ENCODE measurements at regions not wholly inside any gene's neighbourhood (a gene's known extent, or its start where the extent isn't known, plus 50 kb on each side); places are given as distances from the start of the nearest gene placed in this dataset.

DNA sequence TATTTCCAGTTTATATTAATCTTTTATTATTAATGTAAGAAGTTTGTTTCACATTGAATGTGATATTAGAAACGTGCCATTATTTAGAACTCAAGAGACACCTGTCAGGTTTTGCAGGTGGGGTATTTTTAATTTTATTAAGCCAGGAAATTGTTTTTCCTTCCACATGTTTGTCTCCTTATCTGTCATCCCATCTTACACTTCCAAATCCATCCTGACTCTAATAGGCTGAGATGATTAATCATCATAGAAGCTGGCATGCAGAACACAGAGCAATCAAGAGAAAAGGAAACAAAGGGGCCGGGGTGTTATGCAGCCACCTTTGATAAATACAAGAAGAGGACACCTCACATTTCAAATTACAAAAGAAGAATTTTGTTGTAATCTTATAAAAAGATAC, 506.5 kb downstream of the ISL1 start:
- no peak overlapping the region for H3K4me3 ChIP-seq

DNA sequence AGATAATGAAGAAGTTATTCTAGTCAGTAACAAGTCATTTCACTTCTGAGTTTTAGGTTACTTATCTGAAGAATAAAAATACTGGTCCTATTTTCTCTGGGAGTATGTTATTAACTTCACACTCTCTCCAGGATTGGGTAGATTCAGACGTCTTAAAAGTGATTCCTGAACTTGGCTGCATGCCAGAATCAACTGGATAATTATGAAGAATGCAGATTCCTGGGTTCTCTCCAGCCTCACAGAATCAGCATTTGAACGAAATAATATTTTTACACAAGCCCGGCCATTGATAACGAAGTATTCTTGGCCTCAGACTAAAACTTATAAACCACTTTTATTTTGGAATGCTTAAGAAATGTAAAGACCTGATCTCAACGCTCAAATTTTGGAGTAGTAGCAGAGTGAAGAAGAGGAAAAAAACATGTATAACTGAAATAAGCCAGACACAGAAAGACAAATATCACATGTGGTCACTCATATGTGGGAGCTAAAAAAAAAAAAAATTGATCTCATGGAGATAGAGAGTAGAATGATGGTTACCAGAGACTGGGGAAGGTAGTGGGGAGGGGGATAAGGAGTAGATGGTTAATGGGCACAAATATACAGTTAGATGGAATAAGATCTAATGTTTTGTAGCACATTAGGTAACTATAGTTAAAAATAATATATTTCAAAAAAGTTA, 507.3 kb downstream of the ISL1 start:
- no peak overlapping the region for H3K4me3 ChIP-seq
- H3K36me3 ChIP-seq, result no peaks in the 10 kb centered on the region
- no peak for DNase-seq
- no peaks in the 10 kb centered on the region for H3K27me3 ChIP-seq
- H3K9me3 ChIP-seq, result no peaks in the 10 kb centered on the region

More for the DNA sequence above, 506.5 kb downstream of the ISL1 start:
- no peaks in the 10 kb centered on the region for H3K27me3 ChIP-seq
- H3K9me3 ChIP-seq, result no peaks in the 10 kb centered on the region
- no peaks in the 10 kb centered on the region for H3K36me3 ChIP-seq
- DNase-seq, result no peak

DNA sequence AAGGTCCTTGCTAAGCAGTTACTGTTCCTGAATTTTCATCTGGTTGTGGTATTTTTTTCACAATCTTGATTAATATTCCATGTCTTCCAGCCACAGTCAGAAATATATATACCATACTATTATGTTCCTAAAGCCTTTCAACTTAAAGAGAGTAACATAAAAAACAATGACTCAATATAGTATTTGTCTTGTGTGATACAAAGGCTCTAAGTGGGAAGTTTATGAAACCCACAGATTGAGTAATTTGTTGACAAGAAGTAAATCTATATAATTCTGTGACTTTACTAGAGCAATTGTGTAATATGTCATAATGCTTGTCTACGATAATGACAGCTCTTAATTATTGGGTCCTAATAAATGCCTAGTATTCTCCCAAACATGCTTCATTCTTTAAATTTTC, 509.4 kb downstream of the ISL1 start:
- Histone ChIP-seq H3K4me3 (no peak overlapping the region), H3K9me3 (no peaks in the 10 kb centered on the region), H3K27me3 (no peaks in the 10 kb centered on the region), H3K36me3 (no peaks in the 10 kb centered on the region)
- DNase-seq, result no peak

DNA sequence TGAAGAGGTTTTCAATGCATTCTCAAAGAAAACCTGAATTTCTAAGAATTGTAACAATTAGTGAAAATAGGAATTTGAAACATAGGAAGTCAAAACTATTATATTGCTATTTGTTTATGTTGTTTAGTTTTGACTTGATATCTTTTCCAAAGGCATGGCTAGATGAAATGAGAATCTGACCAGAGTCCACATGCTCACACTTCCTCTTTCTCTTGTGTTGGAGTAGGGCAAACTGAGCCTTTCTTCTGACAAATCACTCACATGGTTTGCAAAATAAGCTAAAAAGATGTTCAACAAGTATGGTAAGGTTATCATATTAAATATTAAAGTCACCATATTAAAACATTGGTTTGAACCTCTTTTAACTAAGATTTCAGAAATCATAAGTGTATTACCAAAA, 512.6 kb downstream of the ISL1 start:
- no peaks in the 10 kb centered on the region for H3K36me3 ChIP-seq
- no peaks in the 10 kb centered on the region for H3K27me3 ChIP-seq
- no peak for DNase-seq
- no peak overlapping the region for H3K4me3 ChIP-seq
- H3K9me3 ChIP-seq, result no peaks in the 10 kb centered on the region

DNA sequence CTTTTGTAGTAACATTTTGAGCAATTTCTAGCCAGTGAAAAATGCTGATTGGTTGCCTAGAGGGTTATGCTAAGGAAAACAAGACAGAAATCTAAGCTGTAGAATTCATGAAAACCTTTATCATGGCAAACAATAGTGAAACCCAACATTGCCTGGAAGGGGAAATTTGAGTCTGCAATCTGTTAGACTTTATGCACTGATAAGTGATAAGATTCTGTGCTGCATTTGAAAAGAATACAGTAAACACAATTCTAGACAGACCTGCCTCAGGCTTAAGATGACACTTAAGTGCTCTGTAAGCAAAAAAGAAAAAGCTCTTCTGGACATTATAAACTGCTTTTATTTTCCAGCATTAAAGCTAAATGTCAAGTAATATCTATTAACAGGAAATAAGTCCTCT, 519.3 kb downstream of the ISL1 start:
- no peak overlapping the region for H3K4me3 ChIP-seq
- no peaks in the 10 kb centered on the region for H3K9me3 ChIP-seq
- DNase-seq, result no peak
- no peaks in the 10 kb centered on the region for H3K27me3 ChIP-seq
- H3K36me3 ChIP-seq, result no peaks in the 10 kb centered on the region

DNA sequence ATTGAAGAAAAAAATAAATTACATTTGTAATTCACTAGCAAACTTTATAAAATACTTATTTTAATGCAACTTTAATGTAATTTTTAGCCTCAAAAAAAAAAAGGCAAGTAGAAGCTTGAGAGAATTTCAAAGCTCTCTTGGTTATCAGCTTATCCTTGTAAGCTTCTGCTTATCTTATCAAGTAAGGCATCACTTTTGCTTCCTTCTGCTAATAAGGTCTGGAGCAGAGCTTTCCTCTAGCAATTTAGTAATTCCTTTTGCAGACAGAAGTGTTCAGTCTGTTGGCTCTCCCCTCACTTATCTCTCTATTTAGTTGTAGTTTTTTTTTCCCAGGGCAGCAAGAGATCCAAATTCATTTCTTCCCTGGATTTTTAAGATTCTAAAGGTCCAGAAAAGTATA, 525.0 kb downstream of the ISL1 start:
- Histone ChIP-seq H3K4me3 (no peak overlapping the region), H3K27me3 (no peaks in the 10 kb centered on the region), H3K36me3 (no peaks in the 10 kb centered on the region), H3K9me3 (no peaks in the 10 kb centered on the region)
- no peak for DNase-seq

DNA sequence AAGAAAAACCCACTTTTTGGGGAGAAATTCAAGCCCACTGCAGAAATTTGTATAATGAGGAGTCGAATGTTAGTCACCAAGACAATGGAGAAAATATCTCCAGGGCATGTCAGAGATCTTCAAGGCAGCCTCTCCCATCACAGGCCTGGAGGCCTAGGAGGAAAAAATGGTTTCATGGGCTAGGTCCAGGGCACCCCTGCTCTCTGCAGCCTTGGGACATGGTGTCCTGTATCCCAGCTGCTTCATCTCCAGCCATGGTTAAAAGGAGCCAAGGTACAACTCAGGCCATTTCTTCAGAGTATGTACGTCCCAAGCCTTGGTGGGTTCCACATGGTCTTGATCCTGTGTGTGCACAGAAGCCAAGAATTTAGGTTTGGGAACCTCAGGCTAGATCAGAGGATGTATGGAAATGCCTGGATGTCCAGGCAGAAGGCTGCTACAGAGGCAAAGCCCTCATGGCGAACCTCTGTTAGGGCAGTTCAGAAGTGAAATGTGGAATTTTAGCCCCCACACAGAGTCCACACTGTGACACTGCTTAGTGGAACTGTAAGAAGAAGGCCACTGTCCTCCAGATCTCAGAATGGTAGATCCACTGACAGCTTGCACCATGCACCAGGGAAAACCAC, 561.4 kb downstream of the ISL1 start:
- Histone ChIP-seq H3K27me3 (no peaks in the 10 kb centered on the region), H3K36me3 (no peaks in the 10 kb centered on the region), H3K4me3 (no peak overlapping the region), H3K9me3 (no peaks in the 10 kb centered on the region)
- DNase-seq, result no peak

DNA sequence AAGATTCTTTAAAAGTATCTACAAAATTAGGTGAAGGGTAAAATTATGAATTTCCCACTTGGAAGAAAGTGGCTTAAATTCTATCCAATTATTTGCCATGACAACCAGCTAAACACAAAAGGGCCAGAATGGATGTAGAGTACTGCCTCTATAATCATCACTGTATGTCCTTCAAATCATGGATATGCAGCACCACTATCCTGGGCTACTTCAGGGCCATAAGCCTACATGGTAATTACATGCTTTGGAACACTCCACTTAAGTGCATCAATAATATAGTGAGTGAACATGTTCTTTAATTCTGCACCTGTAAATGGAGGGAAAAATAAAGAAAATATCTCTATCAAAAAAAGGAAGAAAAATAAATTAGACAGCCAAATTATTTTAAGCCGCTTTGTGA, 575.2 kb downstream of the ISL1 start:
- DNase-seq, result no peak
- no peaks in the 10 kb centered on the region for H3K9me3 ChIP-seq
- no peaks in the 10 kb centered on the region for H3K36me3 ChIP-seq
- no peak overlapping the region for H3K4me3 ChIP-seq
- H3K27me3 ChIP-seq, result no peaks in the 10 kb centered on the region

DNA sequence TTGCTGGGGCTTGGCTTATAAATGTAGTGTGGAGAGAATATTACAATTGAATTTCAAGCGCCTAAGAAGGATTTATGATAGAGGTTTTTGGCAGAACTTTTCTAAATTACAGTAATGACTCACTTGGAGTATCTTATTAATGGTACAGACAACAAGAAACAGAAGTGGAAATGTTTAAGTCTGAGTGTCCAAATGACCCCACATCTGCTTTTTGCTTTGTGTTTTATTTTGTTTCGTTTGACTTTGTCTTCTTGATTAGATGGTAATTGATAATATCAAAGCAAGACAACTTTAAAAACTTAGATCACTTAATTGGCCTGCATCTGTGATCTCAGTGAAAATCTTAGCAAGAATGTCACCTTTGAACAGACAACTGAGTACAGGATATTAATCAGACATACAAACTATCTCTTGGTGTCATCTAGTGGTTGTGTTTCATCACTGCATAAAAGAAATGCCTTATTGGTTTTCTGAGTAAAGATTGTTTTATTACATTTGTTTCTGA, 577.4 kb downstream of the ISL1 start:
- H3K9me3 ChIP-seq, result no peaks in the 10 kb centered on the region
- H3K36me3 ChIP-seq, result no peaks in the 10 kb centered on the region
- no peaks in the 10 kb centered on the region for H3K27me3 ChIP-seq
- no peak for DNase-seq
- no peak overlapping the region for H3K4me3 ChIP-seq

DNA sequence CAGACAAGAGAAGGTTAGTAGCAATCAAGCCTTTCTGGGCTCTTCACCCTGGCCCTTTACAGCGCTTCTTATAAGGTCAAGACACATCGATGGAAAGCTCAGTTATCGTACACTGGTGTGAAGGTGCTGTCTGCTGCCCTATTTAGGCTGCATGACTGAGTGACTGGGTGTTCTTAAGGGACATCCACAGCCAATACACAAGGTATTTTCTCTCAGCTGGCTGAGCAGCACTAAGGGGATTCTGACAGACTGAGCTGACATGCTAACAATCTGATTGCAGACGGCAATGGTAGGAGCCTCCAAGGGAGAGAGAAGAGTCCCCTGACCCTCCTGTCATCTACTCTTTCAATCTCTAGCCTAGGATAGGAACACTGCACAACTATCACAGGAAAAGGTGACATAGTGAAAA, 577.9 kb downstream of the ISL1 start:
- H3K27me3 ChIP-seq, result no peaks in the 10 kb centered on the region
- no peak for DNase-seq
- no peaks in the 10 kb centered on the region for H3K36me3 ChIP-seq
- H3K4me3 ChIP-seq, result no peak overlapping the region
- no peaks in the 10 kb centered on the region for H3K9me3 ChIP-seq

DNA sequence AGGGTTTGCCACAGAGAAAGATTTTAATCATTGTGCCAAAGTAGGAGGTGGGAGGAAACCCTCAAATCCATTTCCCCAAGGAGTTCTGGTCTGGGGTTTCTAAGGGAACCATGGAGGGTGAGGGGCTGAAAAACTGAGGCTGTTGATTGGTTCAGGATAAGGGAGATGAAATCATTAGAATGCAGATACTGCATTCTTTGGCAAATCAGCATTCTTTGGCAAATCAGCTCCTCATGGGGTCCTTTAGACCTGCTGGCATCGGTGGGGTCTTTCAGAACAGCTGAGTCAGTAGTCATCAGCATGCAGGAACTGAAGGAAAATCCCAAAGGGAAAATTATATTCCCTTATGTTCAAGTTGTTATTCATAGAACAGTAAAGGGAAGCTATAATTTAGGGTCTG, 585.5 kb downstream of the ISL1 start:
- DNase-seq, result no peak
- no peak overlapping the region for H3K4me3 ChIP-seq
- H3K9me3 ChIP-seq, result no peaks in the 10 kb centered on the region
- H3K36me3 ChIP-seq, result no peaks in the 10 kb centered on the region
- H3K27me3 ChIP-seq, result no peaks in the 10 kb centered on the region

DNA sequence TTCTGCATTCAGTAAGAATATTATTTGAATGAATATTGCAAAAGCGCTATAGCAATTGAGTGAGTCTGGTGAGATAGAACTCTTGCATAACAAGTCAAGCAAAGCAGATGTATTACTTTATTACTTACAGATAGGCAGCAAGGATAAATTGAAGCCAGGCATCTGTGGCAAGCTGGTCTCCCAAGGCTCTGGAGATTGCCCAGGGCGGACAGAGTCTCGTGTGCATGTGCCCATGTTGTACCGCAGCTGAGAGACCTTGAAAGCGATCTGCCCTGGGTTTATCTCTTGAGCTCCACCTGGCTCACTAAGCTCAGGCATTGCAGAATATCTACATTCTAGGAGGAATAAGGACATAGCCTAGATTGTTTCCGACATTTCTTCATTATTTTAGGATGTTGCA, 591.6 kb downstream of the ISL1 start:
- Histone ChIP-seq H3K36me3 (no peaks in the 10 kb centered on the region), H3K27me3 (no peaks in the 10 kb centered on the region), H3K9me3 (no peaks in the 10 kb centered on the region), H3K4me3 (no peak overlapping the region)
- DNase-seq, result no peak

DNA sequence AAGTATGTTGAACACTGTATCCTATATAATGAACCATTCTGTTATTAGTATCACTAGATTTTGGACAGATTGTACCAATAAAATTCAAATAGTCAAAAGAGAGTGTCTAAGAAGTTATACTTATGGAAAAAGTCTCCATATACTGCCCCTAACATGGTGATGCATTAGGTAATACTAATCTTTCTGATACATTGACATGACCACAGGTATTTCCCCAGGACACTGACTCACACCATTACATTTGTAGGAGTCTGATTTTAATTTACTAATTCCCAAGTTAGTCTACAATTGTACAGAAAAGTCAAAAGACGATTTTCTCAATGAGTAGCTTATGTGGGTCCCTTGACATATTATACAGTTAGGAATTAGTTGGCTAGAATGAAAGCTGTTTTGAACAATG, 593.8 kb downstream of the ISL1 start:
- H3K4me3 ChIP-seq, result no peak overlapping the region
- DNase-seq, result no peak
- no peaks in the 10 kb centered on the region for H3K36me3 ChIP-seq
- H3K27me3 ChIP-seq, result no peaks in the 10 kb centered on the region
- H3K9me3 ChIP-seq, result no peaks in the 10 kb centered on the region

DNA sequence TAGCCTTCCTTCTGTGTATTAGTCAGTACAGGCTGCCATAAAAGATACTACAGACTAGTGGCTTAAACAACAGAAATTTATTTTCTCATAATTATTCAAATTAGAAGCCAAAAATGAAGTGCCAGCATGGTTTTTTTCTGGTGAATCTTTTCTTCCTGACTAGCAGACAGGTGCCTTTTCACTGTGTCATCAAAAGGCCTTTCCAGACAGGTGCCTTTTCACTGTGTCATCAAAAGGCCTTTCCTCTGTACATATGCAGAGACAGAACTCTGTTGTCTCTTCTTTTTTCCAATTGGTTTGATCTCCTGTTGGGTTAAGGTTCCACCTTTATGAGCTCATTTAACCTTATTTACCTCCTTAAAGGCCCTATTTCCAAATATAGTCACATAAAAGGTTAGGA, 599.9 kb downstream of the ISL1 start:
- Histone ChIP-seq H3K27me3 (no peaks in the 10 kb centered on the region), H3K36me3 (no peaks in the 10 kb centered on the region), H3K4me3 (no peak overlapping the region), H3K9me3 (no peaks in the 10 kb centered on the region)
- DNase-seq, result no peak

DNA sequence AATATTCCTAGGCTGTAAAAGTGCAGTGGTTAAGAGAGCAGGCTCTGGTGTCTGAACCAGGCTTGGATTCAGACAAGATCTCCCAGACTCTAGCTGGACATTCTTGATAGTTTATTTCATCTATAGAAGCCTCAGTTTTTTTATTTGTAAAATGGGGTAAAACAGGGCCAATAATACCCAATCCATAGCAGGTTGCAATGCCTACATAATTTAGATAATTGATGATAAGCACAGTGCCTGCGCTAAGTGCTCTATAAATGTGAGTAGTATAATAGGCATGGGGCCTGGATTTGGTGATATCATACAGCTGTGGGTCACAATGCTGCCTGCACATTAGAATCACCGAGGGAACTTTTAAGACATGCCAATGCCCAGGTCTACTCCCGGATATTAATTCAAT, 603.5 kb downstream of the ISL1 start:
- no peaks in the 10 kb centered on the region for H3K36me3 ChIP-seq
- H3K27me3 ChIP-seq, result no peaks in the 10 kb centered on the region
- no peaks in the 10 kb centered on the region for H3K9me3 ChIP-seq
- DNase-seq, result no peak
- H3K4me3 ChIP-seq, result no peak overlapping the region

DNA sequence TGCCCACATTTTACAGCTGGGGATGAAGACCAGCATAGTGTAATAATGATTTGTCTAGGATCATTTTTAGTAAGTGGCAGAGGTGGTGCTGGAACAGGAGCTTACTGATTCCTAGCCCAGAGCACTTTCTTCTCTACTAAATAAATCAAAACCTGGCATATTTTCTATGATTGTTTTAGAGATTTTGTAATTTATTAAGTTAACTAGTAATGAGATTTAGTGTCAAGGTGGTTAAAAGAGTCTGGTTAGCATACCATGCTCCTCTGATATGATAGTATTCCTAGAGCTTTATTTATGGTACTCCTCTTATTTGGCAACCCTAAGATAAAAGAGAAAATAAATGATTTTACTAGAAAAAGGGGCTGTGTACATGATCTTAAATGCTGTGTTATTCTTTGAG, 604.0 kb downstream of the ISL1 start:
- no peak for DNase-seq
- Histone ChIP-seq H3K36me3 (no peaks in the 10 kb centered on the region), H3K4me3 (no peak overlapping the region), H3K9me3 (no peaks in the 10 kb centered on the region), H3K27me3 (no peaks in the 10 kb centered on the region)

DNA sequence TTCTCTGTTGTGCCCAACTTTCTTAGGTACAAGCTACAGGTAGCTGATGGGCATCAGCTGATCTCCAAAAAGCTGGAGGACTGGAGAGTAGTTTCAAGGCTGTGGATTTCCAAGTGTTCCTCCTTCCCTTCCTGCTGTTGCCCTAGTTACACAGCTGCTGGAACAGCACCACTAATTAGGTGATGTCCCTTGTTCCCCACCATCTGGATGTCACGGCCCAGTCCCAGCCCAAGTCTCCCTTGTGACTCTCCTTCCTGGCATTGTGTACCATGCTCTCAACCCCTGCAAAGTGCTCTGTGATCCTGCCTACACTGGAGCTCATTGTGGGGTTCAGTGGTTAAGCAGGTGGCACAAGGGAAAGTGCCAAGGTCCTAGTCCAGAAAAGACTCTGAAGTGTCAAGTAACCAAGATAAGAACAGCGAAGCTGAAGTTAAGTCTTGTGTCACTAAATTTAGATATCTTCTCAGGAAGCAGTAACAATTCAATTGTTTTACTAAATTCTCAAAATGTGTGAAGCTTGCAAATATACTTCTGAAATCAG, 604.5 kb downstream of the ISL1 start:
- no peaks in the 10 kb centered on the region for H3K36me3 ChIP-seq

DNA sequence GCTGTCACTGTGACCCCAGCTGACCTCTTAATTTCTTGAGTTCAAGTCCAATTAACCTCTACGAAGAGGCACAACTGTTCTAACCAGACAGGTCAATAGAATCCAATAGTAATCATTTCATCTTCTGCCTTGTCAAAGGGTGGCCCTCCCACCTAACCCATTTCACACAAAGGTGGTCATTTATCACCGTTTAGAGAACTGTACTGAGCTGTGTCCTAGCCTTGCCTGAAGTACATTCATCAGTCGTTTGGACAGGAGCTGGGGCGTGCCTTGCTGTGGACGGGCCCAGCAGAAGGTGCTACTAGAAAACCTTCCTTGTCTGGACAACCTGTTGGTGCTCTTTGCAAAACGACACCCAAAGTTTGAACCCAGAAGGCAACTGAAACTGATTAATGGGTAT, 605.4 kb downstream of the ISL1 start:
- no peak for DNase-seq
- Histone ChIP-seq H3K4me3 (no peak overlapping the region), H3K27me3 (no peaks in the 10 kb centered on the region), H3K9me3 (no peaks in the 10 kb centered on the region), H3K36me3 (no peaks in the 10 kb centered on the region)

More for the DNA sequence above, 604.5 kb downstream of the ISL1 start:
- no peaks in the 10 kb centered on the region for H3K9me3 ChIP-seq
- H3K4me3 ChIP-seq, result no peak overlapping the region
- DNase-seq, result no peak
- no peaks in the 10 kb centered on the region for H3K27me3 ChIP-seq

Data from MG63 (cell line).